ENCODE measurements at regions not wholly inside any gene's neighbourhood (a gene's known extent, or its start where the extent isn't known, plus 50 kb on each side); places are given as distances from the start of the nearest gene placed in this dataset.

- no peak for DNase-seq
Measured at GRCh38 chr11:28777126-28777525, 668.9 kb downstream of the METTL15 start.

- no peak for DNase-seq
Measured at GRCh38 chr11:28773606-28774005, 665.4 kb downstream of the METTL15 start.

DNA sequence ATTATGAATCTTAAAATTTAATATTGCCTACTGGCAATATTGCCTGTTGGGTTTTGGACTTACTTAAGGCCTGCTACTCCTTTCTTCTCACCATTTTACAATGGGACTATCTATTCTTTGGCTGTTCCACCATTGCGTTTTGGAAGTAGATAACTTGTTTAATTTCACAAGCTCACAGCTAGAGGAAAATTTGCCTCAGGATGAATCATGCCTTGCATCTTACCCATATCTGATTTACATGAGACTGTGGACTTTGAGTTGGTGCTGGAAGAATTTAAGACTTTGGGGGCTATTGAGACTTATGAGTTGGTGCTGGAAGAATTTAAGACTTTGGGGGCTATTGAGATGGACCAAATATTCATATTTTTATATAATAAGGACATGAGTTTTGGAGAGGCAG lies 662.6 kb downstream of the METTL15 start:
- no peak for DNase-seq

DNA sequence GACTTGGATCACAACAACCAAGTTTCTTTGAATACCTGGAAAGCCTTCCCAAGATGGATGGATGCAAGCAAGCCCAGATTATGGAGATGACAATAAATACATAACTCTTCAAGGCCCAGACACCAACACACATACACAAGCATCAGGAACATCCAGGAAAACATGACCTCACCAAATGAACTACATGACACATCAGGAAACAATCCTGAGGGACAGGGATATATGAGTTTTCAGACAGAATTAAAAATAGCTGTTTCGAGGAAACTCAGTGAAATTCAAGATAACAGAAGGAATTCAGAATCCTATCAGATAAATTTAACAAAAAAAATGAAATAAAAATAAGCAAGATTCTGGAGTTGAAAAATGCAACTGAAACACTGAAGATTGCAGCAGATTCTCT lies 659.4 kb downstream of the METTL15 start:
- peak; percentile 26 for DNase-seq

GRCh38 chr11:28763876-28764275 lies 655.7 kb downstream of the METTL15 start:
- no peak for DNase-seq

- no peak for DNase-seq
Measured at GRCh38 chr11:28763151-28763550, 655.0 kb downstream of the METTL15 start.

- peak; percentile 64 for DNase-seq
Measured at GRCh38 chr11:28760676-28761390, 652.6 kb downstream of the METTL15 start.

GRCh38 chr11:28759311-28759710 lies 651.1 kb downstream of the METTL15 start:
- no peak for DNase-seq

DNA sequence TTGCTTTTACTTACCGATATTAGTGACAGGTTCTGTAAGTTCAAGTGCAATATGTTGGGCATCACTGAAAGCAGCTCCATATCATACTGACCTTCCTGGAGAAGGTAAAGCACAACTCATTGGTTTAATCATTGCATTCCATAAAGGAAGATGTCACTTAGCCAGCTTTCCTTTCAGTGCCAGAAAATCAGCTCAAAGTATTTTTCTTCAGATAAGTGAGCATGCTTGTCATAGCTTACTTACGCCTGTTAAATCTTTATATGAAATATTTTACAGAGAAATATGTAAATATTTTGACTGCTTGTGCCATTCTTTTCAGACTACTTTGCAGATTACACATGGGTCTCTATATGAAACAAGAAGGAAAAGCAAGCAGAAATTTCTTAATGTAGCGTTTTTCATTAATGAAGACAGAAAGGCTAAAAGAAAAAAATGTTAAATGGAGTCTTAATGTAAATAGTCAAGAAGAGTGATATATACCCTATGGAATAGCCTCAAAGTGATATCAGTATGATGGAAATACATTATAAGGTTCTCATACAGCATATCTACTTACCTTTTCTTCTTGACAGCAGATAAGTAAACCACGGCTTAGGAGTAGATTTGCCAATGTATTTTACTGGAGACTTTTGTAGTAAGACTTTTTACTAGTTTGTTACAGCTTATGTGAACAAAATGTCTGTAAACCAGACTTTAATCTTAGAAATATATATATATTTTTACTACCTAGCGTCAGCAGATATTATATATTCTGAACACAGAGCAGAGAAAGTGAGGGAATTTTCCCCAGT lies 649.7 kb downstream of the METTL15 start:
- no peak for DNase-seq

DNA sequence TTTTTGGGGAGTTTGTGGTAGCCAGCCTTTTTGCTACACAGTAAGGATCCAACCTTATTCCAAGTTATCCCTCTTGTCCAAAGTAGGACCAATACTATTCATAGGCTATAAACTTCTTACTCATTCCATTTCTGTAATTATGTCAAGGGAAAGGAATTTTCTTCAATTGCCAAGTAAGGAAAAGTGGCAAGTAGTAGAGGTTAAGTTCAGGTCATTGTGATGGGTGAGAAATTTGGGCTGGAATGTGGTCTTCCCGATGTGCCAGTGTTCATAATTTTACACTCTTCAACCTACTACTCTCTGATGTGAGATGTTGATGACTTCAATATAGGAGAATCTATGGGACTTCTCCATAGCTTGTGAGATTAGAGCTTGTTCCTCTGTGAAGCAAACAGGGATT lies 648.8 kb downstream of the METTL15 start:
- no peak for DNase-seq

DNA sequence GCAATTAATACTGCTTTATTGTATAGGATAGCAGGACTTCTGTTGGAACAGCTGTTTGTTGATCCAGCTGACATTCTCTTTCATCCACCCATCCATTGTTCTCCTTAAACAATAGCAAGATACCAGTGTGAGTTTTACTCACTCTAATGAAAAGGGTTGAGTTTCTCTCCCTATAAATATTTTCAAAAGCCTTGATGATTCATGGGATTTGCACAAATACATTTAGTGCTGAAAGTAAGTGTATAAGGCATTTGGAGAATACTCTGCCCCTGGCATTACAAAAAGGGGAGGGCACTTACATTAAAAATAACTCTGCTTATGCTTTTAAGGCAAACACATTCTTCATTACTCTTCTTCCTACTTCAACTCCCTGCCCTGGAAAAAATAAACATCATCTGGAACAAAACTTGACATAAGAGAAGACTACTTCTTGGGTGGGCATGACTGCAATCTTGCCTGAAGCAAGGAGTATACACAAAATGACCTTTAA lies 634.9 kb downstream of the METTL15 start:
- peak; percentile 69 for DNase-seq

GRCh38 chr11:28739489-28740280 lies 631.5 kb downstream of the METTL15 start:
- DNase-seq = peak; percentile 22

DNA sequence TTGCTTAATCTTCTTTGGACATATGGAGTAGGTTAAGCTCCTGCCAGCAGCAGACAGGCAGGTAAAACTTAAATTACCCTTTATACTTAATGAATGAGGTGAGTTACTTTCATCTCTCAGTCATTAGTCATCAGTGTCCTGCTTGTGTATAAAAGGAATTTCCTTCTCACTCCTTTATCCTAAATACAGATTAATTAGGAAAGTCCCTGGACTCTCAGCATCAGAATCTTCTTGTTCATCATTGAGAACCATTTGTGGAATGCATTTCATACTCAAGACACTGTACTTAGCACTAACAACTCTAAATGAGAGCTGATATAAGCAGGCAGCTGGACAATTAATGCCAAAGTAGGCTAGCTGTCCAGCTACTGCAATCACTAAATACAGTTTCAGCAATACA lies 630.4 kb downstream of the METTL15 start:
- no peak for DNase-seq

GRCh38 chr11:28736256-28736655 lies 628.1 kb downstream of the METTL15 start:
- DNase-seq = no peak

- no peak for DNase-seq
Measured at GRCh38 chr11:28735511-28735910, 627.3 kb downstream of the METTL15 start.

DNA sequence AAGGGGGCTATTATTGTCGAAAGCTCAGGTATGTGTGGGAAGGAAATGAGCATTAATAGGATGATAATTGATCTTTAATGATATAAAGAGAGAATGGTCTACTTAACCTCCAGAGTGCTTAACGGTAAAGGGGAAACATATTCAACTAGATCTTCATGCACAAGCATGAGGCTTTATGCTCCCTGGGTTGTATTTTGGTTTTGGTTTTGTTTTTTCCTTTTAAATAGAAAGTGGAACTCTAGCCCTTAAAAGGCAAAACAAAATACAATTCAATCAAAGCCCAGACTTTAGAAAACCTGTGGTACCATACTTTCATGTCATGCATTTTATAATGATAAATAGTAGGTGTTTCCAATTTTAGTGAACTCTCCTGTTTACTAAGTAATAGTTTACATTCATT lies 622.7 kb downstream of the METTL15 start:
- DNase-seq = no peak

GRCh38 chr11:28730336-28730735 lies 622.1 kb downstream of the METTL15 start:
- no peak for DNase-seq

DNA sequence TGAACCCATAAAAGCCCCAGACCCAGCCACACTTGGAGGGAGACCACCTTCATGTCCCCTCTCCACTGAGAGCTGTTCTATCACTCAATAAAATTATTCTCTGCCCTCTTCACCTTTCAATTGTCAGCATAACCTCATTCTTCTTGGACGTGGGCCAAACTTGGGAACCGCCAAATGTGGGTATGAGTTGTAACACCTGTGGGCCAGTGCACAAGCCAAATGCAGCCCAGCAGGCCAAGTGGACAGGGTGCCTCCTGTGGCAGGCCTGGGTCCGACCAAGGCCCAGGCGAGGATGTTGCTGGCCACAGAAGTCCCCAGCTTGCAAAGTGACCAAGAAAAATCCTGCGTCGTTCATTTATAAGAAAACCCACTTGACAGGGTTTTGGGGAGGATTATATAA lies 621.2 kb downstream of the METTL15 start:
- no peak for DNase-seq

GRCh38 chr11:28728666-28729065 lies 620.5 kb downstream of the METTL15 start:
- no peak for DNase-seq

- no peak for DNase-seq
Measured at GRCh38 chr11:28727254-28727653, 619.1 kb downstream of the METTL15 start.

DNA sequence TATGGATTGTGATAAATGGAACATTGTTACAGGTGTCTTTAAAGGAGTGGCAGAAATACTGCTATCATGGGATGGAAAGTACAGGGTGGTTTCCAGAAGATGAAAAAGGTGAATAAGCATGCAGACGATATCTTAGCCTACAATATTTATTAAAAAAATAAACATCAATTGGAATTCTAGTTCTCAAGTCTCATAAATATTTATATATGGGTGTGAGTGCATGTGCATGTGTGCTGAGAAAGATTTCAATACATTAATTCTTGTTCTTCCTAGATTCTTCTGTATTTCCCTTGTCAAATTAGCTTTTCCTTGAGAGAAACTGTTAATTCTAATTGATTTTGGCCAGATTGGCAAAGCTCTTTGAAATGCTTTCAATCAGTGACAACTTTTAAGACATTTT lies 618.2 kb downstream of the METTL15 start:
- DNase-seq = no peak

- peak; percentile 5 for DNase-seq
Measured at GRCh38 chr11:28715726-28716125, 607.5 kb downstream of the METTL15 start.

DNA sequence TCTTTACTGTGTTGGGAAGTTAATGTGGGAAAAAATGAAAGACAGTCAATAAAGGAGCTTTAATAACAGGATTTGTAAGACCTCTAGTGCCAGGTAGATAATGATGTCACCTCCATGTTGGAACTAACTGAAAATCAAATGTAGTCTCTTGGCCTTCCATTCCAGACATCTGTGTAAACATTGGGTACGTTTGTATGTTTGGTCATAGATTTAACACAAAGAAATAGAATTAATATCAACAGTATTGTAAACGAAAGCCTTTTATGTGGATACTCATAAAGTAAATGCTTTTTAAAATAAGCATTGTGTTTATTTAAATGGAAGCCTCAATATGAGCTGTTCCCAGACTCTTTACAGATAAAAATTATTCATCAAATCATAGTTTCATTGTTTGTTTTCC lies 605.7 kb downstream of the METTL15 start:
- DNase-seq = peak; percentile 89

DNA sequence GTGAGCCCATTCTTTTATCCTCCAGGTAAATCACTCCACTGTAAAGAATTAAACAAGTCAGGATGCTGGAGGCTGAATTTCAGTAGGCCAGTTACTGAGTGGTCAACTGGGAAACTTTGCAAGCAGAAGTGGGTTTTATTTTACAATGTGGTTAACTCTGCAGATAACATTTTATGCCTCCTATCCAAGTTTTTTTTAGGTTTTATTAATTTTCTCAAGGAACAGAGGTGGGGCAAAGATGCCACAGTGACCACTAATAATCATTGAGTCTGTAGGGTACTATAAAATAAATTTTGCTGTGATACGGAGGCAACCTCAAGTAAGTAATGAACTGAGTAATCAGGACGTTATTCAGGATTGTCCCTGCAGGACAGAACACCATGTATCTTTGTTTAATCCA lies 599.9 kb downstream of the METTL15 start:
- no peak for DNase-seq
